ENCODE measurements at regions not wholly inside any gene's neighbourhood (a gene's known extent, or its start where the extent isn't known, plus 50 kb on each side); places are given as distances from the start of the nearest gene placed in this dataset.

- Histone ChIP-seq H4K20me1 (ENCODE audit: control insufficient read depth, insufficient read depth) (no peaks in the 10 kb centered on the region), H3K79me2 (ENCODE audit: control insufficient read depth, insufficient read depth, low read length) (no peaks in the 10 kb centered on the region), H3K4me1 (ENCODE audit: control insufficient read depth, insufficient read depth, low read length) (no peaks in the 10 kb centered on the region), H3K9ac (ENCODE audit: control insufficient read depth, insufficient read depth, low read length) (no peak overlapping the region), H3K9me3 (replicated peaks; ENCODE audit: control insufficient read depth, insufficient read depth, low read length) (peaks cover 6% of the 10 kb centered on the region; the same call in 1 of the 3 replicates), H3K4me3 (no peak overlapping the region), H3K27ac (ENCODE audit: control insufficient read depth, insufficient read depth) (no peak overlapping the region), H3K27me3 (replicated peaks in 1 of 2; ENCODE audit: control insufficient read depth in 2 of 2, insufficient read depth in 2 of 2, low read length in 1 of 2) (no peaks in the 10 kb centered on the region), H3K36me3 (ENCODE audit: control insufficient read depth in 2 of 2, insufficient read depth in 2 of 2, low read length in 1 of 2) (no peaks in the 10 kb centered on the region), H2AFZ (ENCODE audit: control insufficient read depth, low read depth, low read length) (no peak overlapping the region), H3K4me2 (ENCODE audit: control insufficient read depth, insufficient read depth) (no peak overlapping the region)
- intact Hi-C loops (cut with micrococcal nuclease; ENCODE audit: unreplicated experiment) (no loop called here), in situ Hi-C loops (cut with MboI) (no loop called here)
- SMC1A ChIA-PET (ENCODE audit: uncharacterized antibody, unreplicated experiment): interaction anchor here (0.5 kb wide), 1 partner anchor 920 kb away, joined by 3 read pairs; no protein-coding TSS in a partner anchor
- RAD21 ChIA-PET (ENCODE audit: unreplicated experiment): no interaction called here
- CTCF ChIA-PET: no interaction called here
- no peak for ATAC-seq
- no TSS peak for BruUV-seq (replicated peaks)
- no peak for DNase-seq (ENCODE audit: low read depth, low spot score)
- 23% methylated on average over 4 of the region's 4 CpGs for WGBS (ENCODE audit: insufficient coverage, insufficient replicate concordance, low lambda C conversion rate, missing lambda C conversion rate)
- no peak for TF ChIP-seq TARDBP (IDR thresholded peaks at IDR 0.05; ENCODE audit: borderline replicate concordance)
- TF ChIP-seq ZBTB11 (CRISPR knock-in tag; IDR thresholded peaks at IDR 0.05): no peak
- no peak for TF ChIP-seq CEBPB (IDR thresholded peaks at IDR 0.05; ENCODE audit: borderline replicate concordance in 1 of 2, low read depth in 2 of 2, low read length in 2 of 2)
- FAIRE-seq: no peak
- POLR2A ChIA-PET: no interaction called here
These were observed 298.0 kb upstream of the GALNT5 start for GRCh38 chr2:156959481-156959880.

GRCh38 chr2:156982615-156983014 lies 274.9 kb upstream of the GALNT5 start:
- 71% methylated on average over 2 of the region's 2 CpGs for WGBS (ENCODE audit: insufficient coverage, insufficient replicate concordance, low lambda C conversion rate, missing lambda C conversion rate)
- Histone ChIP-seq H3K4me2 (ENCODE audit: control insufficient read depth, insufficient read depth) (no peak overlapping the region), H2AFZ (ENCODE audit: control insufficient read depth, low read depth, low read length) (no peak overlapping the region), H3K36me3 (ENCODE audit: control insufficient read depth in 2 of 2, insufficient read depth in 2 of 2, low read length in 1 of 2) (no peaks in the 10 kb centered on the region), H3K9ac (ENCODE audit: control insufficient read depth, insufficient read depth, low read length) (no peak overlapping the region), H3K79me2 (ENCODE audit: control insufficient read depth, insufficient read depth, low read length) (no peaks in the 10 kb centered on the region), H3K4me1 (ENCODE audit: control insufficient read depth, insufficient read depth, low read length) (no peaks in the 10 kb centered on the region), H3K4me3 (no peak overlapping the region), H3K27me3 (replicated peaks in 1 of 2; ENCODE audit: control insufficient read depth in 2 of 2, insufficient read depth in 2 of 2, low read length in 1 of 2) (peaks cover 0 to 4% of the 10 kb centered on the region in 2 experiments; a peak in 1 of 4 replicates), H3K27ac (ENCODE audit: control insufficient read depth, insufficient read depth) (no peak overlapping the region), H3K9me3 (replicated peaks; ENCODE audit: control insufficient read depth, insufficient read depth, low read length) (no peaks in the 10 kb centered on the region), H4K20me1 (ENCODE audit: control insufficient read depth, insufficient read depth) (no peaks in the 10 kb centered on the region)
- ChIA-PET CTCF (no interaction called here), SMC1A (ENCODE audit: uncharacterized antibody, unreplicated experiment) (interaction anchor here (0.7 kb wide), 1 partner anchor 211 kb away, joined by 3 read pairs; no protein-coding TSS in a partner anchor), POLR2A (no interaction called here), RAD21 (ENCODE audit: unreplicated experiment) (interaction anchor here (1.2 kb wide), 1 partner anchor 211 kb away, joined by 3 read pairs; no protein-coding TSS in a partner anchor)
- no peak for DNase-seq (ENCODE audit: low read depth, low spot score)
- no peak for FAIRE-seq
- intact Hi-C loops (cut with micrococcal nuclease; ENCODE audit: unreplicated experiment) (no loop called here), in situ Hi-C loops (cut with MboI) (no loop called here)
- BruUV-seq (replicated peaks): no TSS peak
- ATAC-seq: no peak
- TF ChIP-seq ZNF217 (IDR thresholded peaks at IDR 0.05) (no peak), JUNB (IDR thresholded peaks at IDR 0.05) (no peak), POLR2A (IDR thresholded peaks at IDR 0.05; ENCODE audit: low read depth, low read length) (no peak), NFIC (IDR thresholded peaks at IDR 0.05; ENCODE audit: low read depth, low read length) (no peak), STAT3 (IDR thresholded peaks at IDR 0.05; ENCODE audit: low read depth, low read length) (no peak), BHLHE40 (IDR thresholded peaks at IDR 0.05; ENCODE audit: borderline replicate concordance in 1 of 2, low read depth in 2 of 2, low read length in 1 of 2) (no peak), ATF3 (IDR thresholded peaks at IDR 0.05; ENCODE audit: borderline replicate concordance, extremely low read depth, low read depth, low read length) (no peak), E2F4 (IDR thresholded peaks at IDR 0.05; ENCODE audit: low read depth, low read length) (no peak), CHD1 (IDR thresholded peaks at IDR 0.05; ENCODE audit: low read depth, low read length) (no peak), EZH2 (IDR thresholded peaks at IDR 0.05; ENCODE audit: borderline replicate concordance, control insufficient read depth, low read depth, low read length) (no peak)
